GM19025 (cell line): ENCODE measurements at regions not wholly inside any gene's neighbourhood (a gene's known extent, or its start where the extent isn't known, plus 50 kb on each side); places are given as distances from the start of the nearest gene placed in this dataset.

Source experiments
- ATAC-seq: cut with Tn5 transposase; IDR thresholded peaks from one replicate; pipeline ENCODE4 v1.9.1; 2021; ENCODE audit warnings: mild to moderate bottlenecking, low read depth, moderate library complexity; ENCODE audit not compliant: unreplicated experiment

DNA sequence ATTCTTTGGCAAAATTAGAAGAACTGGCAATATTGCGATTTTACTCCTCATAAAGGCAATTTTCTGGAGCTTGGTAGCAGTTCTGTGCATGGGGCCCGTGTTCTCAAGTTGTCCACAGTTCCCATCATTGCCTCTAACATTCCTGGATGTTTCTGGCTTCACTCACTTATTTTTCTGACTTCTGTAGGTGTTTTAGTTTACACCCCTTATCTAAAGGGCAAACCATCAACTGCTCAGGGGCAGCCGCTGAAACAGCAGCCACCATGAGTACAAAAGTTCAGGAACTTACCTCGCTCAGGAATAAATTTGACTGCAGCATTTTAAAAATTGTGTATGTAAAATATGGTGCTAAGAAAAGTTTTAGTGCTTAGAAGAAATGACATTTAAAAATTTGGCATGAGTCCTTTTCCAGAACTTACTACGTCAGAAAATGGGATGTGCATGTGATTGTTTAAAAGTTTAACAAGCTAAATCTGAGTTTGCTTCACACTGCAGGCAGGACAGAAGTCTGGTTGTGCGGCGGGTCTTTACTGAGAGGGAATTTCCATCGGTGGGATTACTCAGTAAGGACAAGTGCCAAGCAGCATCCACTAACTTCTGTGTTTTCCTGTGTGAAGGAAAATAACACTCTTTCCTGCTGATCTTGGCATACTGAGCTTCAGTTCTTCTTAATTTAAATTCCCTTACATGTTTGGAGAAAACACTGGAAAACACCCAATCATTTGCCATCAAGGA is 261.7 kb downstream of the MAT2B start:
- ATAC-seq, result no peak

- no peak for ATAC-seq
Observed at GRCh38 chr5:163770625-163771024, 265.2 kb downstream of the MAT2B start.

- no peak for ATAC-seq
Observed at GRCh38 chr5:163772241-163772640, 266.8 kb downstream of the MAT2B start.

- ATAC-seq, result no peak
Observed at GRCh38 chr5:163772644-163773043, 267.2 kb downstream of the MAT2B start.

GRCh38 chr5:163773226-163773625 is 267.8 kb downstream of the MAT2B start:
- no peak for ATAC-seq

GRCh38 chr5:163789870-163790269 is 284.5 kb downstream of the MAT2B start:
- ATAC-seq, result no peak

DNA sequence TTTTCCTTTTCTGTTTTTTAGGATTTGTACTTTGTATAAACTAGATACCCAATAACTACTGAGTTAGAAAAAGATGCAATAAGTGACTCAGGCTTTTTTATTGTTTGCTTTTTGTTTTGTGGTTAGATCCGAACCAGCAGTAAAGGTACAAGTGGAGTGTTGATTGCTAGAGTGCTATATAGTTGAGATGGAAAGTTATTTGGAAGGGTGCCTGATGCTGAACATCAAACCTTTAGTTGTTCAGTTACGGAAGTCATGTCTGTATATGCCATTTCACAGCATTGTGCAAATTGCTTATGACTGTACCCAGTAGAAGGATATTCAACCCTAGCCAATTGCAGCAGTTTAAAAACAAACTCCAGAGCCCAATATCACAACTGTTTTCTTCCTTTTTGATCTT is 285.1 kb downstream of the MAT2B start:
- no peak for ATAC-seq

GRCh38 chr5:163794993-163795392 is 289.6 kb downstream of the MAT2B start:
- ATAC-seq, result no peak

DNA sequence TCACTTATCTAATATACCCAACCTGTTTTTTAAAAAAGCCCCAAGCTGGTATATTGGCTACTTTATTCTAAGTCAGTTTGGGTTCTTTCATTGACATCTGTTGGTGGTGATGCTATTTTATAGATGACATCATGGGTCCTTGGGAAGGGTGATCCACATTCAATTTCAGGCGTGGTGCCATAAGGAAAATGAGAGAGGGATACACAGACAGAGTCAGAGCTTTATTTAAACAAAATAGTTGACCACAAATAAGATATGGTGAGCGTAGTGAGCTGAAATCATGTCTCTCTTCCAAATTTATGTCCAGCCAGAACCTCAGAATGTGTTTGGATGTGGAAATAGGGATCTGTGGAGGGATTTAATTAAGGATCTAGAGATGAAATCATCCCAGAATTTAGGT is 302.4 kb downstream of the MAT2B start:
- no peak for ATAC-seq

DNA sequence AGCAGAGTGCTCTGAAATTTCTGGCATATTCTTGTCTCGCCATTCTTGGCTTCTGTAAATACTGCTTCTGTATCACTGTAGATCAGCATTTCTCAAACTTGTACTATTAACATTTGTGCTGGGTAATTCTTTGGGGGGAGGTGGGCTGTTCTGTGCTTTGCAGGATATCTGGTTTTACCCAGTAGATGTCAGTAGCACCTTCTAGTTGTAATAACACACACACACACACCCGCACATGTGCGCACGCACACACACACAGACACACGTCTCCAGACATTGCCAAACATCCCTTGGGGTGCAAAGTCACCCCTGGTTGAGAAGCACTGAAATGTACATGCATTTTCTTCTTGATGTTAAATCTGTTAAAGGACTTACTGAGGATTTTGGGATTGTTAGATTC is 304.1 kb downstream of the MAT2B start:
- no peak for ATAC-seq

- no peak for ATAC-seq
Observed at GRCh38 chr5:163813900-163814299, 308.5 kb downstream of the MAT2B start.

DNA sequence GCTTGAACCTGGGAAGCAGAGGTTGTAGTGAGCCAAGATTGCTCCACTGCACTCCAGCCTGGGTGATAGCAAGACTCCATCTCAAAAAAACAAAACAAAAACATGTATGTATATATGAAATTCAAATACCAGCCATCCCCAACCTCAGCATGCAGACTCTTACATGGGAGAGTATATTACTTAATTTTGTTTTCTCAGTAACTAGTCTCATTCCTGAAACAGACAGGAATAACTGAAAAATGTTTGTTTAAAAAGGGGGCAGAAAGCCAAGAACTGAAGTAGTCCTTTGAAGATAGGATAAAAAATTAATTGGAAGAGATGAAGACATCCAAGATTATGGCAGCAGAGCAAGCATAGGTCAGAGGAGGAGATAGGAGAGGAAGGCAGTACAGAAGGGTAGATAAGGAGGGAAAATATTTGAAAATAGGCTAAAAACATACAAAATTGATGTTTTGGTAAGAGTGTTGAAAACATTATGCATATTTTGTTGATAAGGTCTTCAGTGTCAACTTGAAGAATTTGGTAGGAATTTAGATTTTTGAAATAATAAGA is 309.9 kb downstream of the MAT2B start:
- ATAC-seq, result no peak

GRCh38 chr5:163821142-163821541 is 315.7 kb downstream of the MAT2B start:
- no peak for ATAC-seq

GRCh38 chr5:163822548-163822947 is 317.1 kb downstream of the MAT2B start:
- no peak for ATAC-seq

- no peak for ATAC-seq
Observed at GRCh38 chr5:163825661-163826060, 320.2 kb downstream of the MAT2B start.

- ATAC-seq, result no peak
Observed at GRCh38 chr5:163826201-163826600, 320.8 kb downstream of the MAT2B start.

DNA sequence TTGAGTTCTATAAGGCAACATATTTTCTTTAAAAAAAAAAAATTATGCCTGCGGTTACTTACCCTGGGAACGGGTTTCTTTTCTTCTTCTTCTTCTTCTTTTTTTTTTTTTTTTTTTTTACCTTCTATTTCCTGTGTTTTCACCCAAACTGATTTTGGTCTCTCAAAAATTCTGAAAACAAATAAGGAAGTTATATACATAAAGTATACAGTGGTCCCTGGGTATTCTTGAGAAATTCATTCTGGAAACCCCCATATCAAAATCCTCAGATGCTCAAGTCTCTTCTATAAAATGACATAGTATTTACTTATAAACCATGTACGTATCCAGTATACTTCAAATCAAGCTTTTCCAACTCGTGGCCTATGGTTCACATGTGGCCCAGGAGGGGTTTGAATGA is 326.7 kb downstream of the MAT2B start:
- ATAC-seq, result no peak

DNA sequence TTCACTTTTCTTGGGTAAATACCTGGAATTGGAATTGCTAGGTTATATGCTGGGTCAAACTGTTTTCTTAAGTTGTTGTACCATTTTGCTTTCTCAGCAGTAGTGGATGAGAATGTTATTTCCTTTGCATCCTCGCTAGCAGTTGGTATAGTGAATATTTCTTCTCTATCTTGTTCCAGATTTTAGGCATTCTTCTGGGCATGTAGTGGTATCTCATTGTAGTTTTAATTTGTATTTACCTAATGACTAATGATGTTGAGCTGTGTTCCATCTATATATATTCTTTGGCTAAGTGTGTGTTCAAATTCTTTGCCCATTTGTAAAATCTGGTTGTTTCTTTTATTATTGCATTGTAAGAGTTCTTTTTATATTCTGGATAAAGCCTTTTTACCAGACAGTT is 333.3 kb downstream of the MAT2B start:
- ATAC-seq, result no peak

- no peak for ATAC-seq
Observed at GRCh38 chr5:163846512-163846911, 341.1 kb downstream of the MAT2B start.

DNA sequence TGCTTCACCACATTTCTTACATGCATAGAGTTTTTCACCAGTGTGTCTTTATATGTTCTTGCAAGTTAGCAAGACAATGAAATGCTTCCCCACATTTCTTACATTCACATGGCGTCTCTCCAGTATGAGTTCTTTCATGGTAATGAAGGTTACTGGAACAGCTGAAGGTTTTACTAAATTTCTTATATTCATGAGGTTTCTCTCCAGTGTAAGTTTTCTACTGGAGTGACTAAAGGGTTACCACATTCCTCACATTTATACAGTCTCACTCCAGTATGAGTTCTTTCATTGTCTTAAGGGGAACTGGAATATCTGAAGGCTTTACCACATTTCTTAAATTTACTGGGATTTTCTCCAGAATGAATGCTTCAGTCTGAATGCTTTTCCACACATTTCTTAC is 350.3 kb downstream of the MAT2B start:
- ATAC-seq, result no peak

GRCh38 chr5:163861670-163862069 is 356.3 kb downstream of the MAT2B start:
- ATAC-seq, result no peak

GRCh38 chr5:163867324-163867723 is 361.9 kb downstream of the MAT2B start:
- no peak for ATAC-seq

- no peak for ATAC-seq
Observed at GRCh38 chr5:163867738-163868137, 362.3 kb downstream of the MAT2B start.
